Motor neuron (in vitro differentiated cells): ENCODE measurements at regions not wholly inside any gene's neighbourhood (a gene's known extent, or its start where the extent isn't known, plus 50 kb on each side); places are given as distances from the start of the nearest gene placed in this dataset.
"Not testable (repeated sequence)": the region's sequence is repeated elsewhere in the genome, so short reads cannot be mapped to it uniquely, and the experiment has no call there.

Experiments
- ATAC-seq, 8 experiments: fragments of 200-7000 bp; cut with Tn5 transposase; replicated peaks in 6 of 8; 2 replicates each; pipeline ENCODE4 v1.8.0; 2021; ENCODE audit warnings: mild to moderate bottlenecking in 8 of 8, moderate library complexity in 8 of 8
- H3K27ac ChIP-seq, 2 donors: fragments of 250-450 bp; sonication (Bioruptor Pico); 2 replicates each; pipeline ENCODE4 v1.9.0; 2021; ENCODE audit warnings: antibody characterized with exemption in 2 of 2, mild to moderate bottlenecking in 2 of 2, moderate library complexity in 1 of 2
- H3K4me1 ChIP-seq, 2 donors: fragments of 250-450 bp; sonication (Bioruptor Pico); replicated peaks in 1 of 2; 2 replicates each; pipeline ENCODE4 v1.6.1; 2021; ENCODE audit warnings: antibody characterized with exemption in 2 of 2, mild to moderate bottlenecking in 2 of 2, moderate library complexity in 1 of 2
- H3K4me3 ChIP-seq, 5 donors: fragments of 250-450 bp; sonication (Bioruptor Pico); 2 replicates each; pipeline ENCODE4 v1.9.0; 2021; ENCODE audit warnings: antibody characterized with exemption in 5 of 5, mild to moderate bottlenecking in 5 of 5, moderate library complexity in 4 of 5
- whole genome bisulfite sequencing, 10 experiments: fragments of 450-650 bp; shearing (Covaris generic); methylation state at CpG; one replicate each; pipeline ENCODE4 v1.0.0; 2022; 5-methylcytosine and 5-hydroxymethylcytosine counted together
- in situ Hi-C, 9 experiments: fragments of 400-800 bp; cut with MboI; loops; one replicate each; pipeline ENCODE4 v1.15.0; 2021; ENCODE audit warnings: low sequenced_read_pairs in 9 of 9, low pct_unique_long_range_greater_than_20kb in 2 of 9; ENCODE audit not compliant: unreplicated experiment in 9 of 9

DNA sequence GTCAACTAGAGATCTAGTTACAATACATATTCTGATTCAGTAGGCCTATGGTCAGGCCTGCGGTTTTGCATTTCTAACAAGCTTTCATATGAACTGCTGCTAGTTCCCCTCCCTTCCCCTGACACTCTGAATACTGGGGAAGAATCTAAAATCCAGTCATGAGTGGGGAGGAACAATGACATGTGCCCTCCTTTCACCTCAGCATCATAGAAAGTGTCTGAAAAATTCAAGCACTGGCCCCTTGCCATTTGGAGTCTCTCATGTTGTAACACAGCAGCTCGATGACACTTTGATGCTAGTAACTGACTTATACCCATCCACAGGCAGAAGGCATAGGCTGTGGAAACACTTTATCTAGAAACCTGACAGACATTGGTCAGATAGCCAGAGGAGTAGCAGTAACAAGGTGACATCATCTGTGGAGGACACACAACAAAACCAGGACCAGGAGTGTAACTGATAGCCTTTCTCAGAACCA, 161.9 kb upstream of the RASSF8 start:
- peaks cover 12 to 26% of the 10 kb centered on the region in 2 donors for H3K4me1 ChIP-seq
- WGBS, 10 experiments = 0 to 62% (median 10%) methylated on average over 1 to 2 of the region's 2 CpGs; no CpG with 5 or more reads in 4 of the 10 experiments
- in situ Hi-C loops = no loop called here
- peak overlapping the region; percentile 15 to 44 for H3K27ac ChIP-seq
- peak; percentile 81 to 100 (median 93) for ATAC-seq
- H3K4me3 ChIP-seq = no peak overlapping the region

DNA sequence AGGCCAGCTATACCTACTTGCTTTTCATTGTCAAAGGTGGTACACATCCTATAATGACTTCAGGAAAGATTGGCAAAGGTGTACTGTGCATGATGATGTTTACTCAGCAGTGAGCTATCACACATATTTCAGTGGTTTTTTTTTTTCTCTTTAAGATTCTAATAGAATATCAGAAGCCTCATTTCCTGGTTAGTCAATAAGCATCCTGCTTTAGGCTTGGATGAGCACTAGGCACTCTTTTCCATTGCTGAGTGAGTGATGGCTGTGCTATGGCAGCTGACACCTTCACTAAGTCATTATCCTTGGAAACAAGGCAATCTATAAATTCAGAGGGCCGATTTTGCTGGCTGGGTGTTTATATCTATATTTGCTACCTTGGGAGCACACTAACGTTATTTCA, 161.1 kb upstream of the RASSF8 start:
- WGBS, 10 experiments = 40 to 100% (median 70%) methylated on average over 1 to 2 of the region's 2 CpGs; no CpG with 5 or more reads in 2 of the 10 experiments
- Histone ChIP-seq H3K4me3 (no peak overlapping the region), H3K4me1 (peaks cover 15 to 32% of the 10 kb centered on the region in 2 donors), H3K27ac (no peak overlapping the region)
- peak in 5 of 8 experiments; percentile 51 to 79 (median 67) for ATAC-seq
- in situ Hi-C loops = no loop called here

DNA sequence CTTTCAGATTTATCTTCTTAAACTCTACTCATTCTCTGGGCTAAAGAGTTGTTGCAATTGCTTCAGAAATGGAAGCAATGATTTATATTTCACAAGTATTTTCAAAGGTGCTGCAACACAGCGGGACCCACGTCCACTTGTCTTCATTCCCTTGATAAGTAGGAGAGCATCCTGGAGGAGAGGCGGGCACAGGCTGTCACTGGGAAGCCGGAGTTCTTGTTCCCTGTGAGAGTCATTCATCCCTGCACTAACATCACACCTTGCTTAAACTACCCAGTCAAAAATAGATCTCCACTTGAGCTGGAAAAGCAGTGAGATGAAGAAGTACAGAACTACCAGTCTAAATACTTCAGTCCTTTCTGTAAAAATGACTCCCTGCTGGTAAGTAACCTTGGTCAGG, 160.5 kb upstream of the RASSF8 start:
- no peak overlapping the region for H3K27ac ChIP-seq
- WGBS, 10 experiments = 60 to 100% (median 85%) methylated on average over 1 to 4 of the region's 4 CpGs; no CpG with 5 or more reads in 4 of the 10 experiments
- ATAC-seq = peak in 1 of 8 experiments; percentile 21
- in situ Hi-C loops = no loop called here
- peaks cover 15 to 32% of the 10 kb centered on the region in 2 donors for H3K4me1 ChIP-seq
- H3K4me3 ChIP-seq = no peak overlapping the region

DNA sequence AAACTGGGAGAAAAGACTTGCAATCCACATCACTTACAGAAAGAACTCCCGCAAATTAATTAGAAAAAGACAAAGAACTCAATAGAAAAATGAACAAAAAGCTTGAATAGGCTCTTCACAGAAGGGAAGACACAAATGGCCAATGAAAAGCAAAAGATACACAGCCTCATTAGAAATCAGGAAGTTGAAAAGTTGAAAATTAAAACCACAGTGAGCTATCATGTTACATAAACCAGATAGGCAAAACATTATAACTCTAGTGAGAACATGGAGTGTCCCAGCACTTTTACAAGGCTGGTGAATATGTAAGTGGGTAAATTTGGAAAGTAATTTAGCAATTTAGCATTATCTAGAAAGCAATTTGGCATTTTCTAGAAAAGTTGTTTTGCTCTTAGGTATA, 158.4 kb upstream of the RASSF8 start:
- no peak overlapping the region for H3K27ac ChIP-seq
- H3K4me1 ChIP-seq = peaks cover 15 to 32% of the 10 kb centered on the region in 2 donors
- in situ Hi-C loops = no loop called here
- WGBS, 10 experiments = 83 to 100% (median 100%) methylated on average over 1 of the region's 1 CpG; no CpG with 5 or more reads in 2 of the 10 experiments
- H3K4me3 ChIP-seq = no peak overlapping the region
- ATAC-seq = no peak

DNA sequence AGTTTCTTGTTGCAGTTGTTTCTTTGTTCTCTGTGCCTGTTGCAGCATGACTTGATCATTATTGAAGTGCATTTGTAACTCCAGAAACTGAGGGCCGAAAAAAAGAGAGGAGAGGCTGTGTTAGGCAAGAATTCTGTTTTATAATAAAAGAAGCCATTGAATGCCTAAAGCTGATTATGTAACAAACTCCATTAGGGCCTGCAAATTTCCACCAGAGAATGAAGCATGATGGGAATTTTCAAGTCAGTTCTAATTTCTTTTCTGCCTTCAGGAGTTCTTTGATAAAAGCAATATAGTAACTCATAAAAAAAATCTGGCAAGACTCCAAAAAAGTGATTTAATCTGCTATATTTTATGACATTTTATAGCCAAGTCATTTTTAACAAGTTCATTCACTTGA, 156.7 kb upstream of the RASSF8 start:
- Histone ChIP-seq H3K27ac (no peak overlapping the region), H3K4me3 (no peak overlapping the region), H3K4me1 (peaks cover 9 to 20% of the 10 kb centered on the region in 2 donors)
- 0 to 71% (median 29%) methylated on average over 1 of the region's 1 CpG; no CpG with 5 or more reads in 1 of the 10 experiments for WGBS, 10 experiments
- in situ Hi-C loops = no loop called here
- ATAC-seq = no peak

DNA sequence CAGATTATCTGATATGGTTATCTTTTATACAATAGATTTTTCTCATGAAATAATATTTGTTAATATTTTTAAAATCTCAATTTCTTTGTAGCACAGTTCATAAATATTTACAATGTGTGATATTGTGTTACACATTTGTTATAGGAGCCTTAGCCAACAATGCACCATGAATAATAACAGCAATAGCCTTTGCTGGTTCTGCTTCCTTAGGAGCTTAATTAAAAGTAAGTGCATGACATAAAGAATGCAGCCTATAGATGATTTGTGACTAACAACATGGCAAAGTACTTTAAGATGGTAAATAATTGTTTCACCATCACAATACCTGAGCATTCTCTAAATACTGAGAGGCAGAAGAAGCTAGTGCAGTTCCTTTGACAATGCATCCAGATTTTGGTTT, 156.3 kb upstream of the RASSF8 start:
- ATAC-seq = no peak
- no peak overlapping the region for H3K4me3 ChIP-seq
- no peak overlapping the region for H3K27ac ChIP-seq
- peaks cover 7 to 16% of the 10 kb centered on the region in 2 donors for H3K4me1 ChIP-seq
- in situ Hi-C loops = no loop called here

DNA sequence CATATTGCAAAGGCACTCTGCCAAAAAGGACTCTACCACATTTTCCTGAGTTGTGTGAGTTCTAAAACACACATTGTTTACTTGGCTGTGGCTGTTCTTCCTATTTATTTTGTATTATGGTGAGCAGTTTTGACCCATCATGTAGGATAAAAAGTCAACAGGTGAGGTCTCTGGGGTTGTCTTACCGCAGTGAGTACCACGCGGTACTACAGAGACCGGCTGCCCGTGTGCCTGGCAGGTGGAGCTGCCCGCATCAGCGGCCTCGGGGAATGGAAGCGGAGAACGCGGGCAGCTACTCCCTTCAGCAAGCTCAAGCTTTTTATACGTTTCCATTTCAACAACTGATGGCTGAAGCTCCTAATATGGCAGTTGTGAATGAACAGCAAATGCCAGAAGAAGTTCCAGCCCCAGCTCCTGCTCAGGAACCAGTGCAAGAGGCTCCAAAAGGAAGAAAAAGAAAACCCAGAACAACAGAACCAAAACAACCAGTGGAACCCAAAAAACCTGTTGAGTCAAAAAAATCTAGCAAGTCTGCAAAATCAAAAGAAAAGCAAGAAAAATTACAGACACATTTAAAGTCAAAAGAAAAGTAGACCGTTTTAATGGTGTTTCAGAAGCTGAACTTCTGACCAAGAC, 155.3 kb upstream of the RASSF8 start:
- H3K27ac ChIP-seq, in situ Hi-C loops, ATAC-seq, H3K4me1 ChIP-seq, H3K4me3 ChIP-seq: not testable (repeated sequence)
- 55 to 100% (median 97%) methylated on average over 1 to 13 of the region's 13 CpGs; no CpG with 5 or more reads in 1 of the 10 experiments for WGBS, 10 experiments

DNA sequence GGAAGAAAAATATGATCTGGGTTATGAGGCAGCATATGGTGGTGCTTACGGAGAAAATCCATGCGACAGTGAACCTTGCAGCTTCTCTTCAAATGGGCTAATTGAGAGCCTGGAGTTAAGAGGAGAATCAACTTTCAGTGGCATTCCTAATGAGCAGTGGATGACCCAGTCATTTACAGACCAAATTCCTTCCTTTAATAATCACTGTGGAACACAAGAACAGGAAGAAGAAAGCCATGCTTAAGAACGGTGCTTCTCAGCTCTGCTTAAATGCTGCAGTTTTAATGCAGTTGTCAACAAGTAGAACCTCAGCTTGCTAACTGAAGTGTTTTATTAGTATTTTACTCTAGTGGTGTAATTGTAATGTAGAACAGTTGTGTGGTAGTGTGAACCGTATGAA, 154.2 kb upstream of the RASSF8 start:
- H3K4me3 ChIP-seq, in situ Hi-C loops, H3K4me1 ChIP-seq, H3K27ac ChIP-seq: not testable (repeated sequence)
- WGBS, 10 experiments = 55 to 80% (median 65%) methylated on average over 1 to 4 of the region's 4 CpGs; no CpG with 5 or more reads in 4 of the 10 experiments
- ATAC-seq = peak in 1 of 8 experiments; percentile 22

DNA sequence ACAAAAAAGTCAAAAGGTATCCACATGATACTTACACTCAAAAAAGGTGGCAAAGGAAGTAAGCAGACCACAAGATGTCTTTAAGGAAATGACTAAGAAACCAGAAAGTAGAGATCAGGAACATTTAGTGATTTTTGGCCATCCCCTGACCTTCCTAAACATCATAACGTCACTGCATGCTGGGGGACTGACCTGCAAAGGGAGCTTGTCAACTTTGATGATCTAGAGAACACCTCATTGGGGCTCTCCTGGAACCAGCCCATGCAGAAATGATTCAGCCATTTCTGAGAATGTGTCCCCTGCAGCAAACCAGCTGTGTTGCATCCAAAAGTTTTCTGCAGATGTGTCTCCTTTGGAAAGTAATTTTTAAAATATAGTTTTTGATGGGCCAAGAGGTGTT, 152.2 kb upstream of the RASSF8 start:
- 0 to 75% (median 20%) methylated on average over 1 of the region's 1 CpG; no CpG with 5 or more reads in 5 of the 10 experiments for WGBS, 10 experiments
- H3K27ac ChIP-seq = no peak overlapping the region
- H3K4me3 ChIP-seq = no peak overlapping the region
- in situ Hi-C loops = no loop called here
- ATAC-seq = no peak
- peaks cover 5 to 7% of the 10 kb centered on the region in 2 donors for H3K4me1 ChIP-seq

DNA sequence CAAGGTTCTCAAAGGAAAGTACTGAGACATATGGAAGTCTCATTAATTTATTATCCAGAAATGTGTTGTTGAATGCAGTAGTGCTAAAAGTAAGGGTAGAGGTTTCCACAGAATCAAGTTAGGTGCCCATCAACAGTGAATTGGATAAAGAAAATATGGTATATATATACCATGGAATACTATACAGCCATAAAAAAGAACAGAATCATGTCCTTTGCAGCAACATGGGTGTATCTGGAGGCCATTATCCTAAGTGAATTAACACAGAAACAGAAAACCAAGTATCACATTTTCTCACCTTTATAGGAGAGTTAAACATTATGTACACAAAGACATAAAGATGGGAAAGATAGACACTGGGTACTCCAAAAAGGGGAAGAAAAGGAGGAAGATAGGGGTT, 149.9 kb upstream of the RASSF8 start:
- Histone ChIP-seq H3K27ac (no peak overlapping the region), H3K4me1 (peaks cover 3% of the 10 kb centered on the region in 2 donors), H3K4me3 (no peak overlapping the region)
- in situ Hi-C loops = no loop called here
- ATAC-seq = no peak

DNA sequence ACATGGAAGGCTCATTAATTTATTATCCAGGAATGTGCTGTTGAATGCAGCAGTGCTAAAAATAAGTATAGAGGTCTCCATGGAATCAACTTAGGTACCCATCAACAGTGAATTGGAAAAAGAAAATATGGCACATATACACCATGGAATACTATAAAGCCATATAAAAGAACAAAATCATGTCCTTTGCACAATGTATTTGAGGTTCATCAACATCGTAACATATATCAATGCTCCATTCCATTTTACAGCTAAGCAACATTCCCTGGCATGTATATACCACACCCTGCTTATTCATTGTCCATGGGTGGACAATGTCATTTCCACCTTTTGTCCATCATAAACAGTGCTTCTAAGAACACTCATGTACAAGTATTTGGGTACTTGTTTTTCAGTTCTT, 147.8 kb upstream of the RASSF8 start:
- 58 to 100% (median 100%) methylated on average over 1 of the region's 1 CpG; no CpG with 5 or more reads in 3 of the 10 experiments for WGBS, 10 experiments
- no peak for ATAC-seq
- Histone ChIP-seq H3K4me1 (peaks cover 3% of the 10 kb centered on the region in 2 donors), H3K4me3 (no peak overlapping the region), H3K27ac (no peak overlapping the region)
- in situ Hi-C loops = no loop called here

DNA sequence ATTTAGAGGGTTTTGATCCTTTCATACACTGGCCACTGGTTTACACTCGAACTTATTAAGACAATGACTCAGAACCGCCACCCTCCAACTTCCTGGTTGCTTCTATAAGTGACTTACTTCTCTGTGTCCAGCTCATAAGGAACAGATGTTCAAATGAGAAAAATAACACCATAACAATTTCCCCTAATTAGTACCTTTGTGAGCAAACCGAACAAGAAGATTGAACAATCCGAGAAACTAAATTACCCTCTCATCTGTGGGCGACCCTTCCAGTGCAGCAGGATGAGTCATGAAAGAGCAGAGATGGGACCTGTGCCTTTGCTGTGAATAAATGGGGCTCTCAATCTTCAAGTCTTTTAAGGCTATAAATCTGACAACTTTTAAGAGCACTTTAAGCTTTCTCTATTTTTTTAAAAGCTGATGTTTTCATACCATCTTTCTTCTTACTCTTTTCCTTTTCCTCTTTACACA, 146.8 kb upstream of the RASSF8 start:
- Histone ChIP-seq H3K4me3 (no peak overlapping the region), H3K27ac (no peak overlapping the region), H3K4me1 (peaks cover 3% of the 10 kb centered on the region in 2 donors)
- in situ Hi-C loops = no loop called here
- 25 to 69% (median 42%) methylated on average over 2 to 5 of the region's 5 CpGs; no CpG with 5 or more reads in 1 of the 10 experiments for WGBS, 10 experiments
- peak in 7 of 8 experiments; percentile 46 to 99 (median 91) for ATAC-seq

DNA sequence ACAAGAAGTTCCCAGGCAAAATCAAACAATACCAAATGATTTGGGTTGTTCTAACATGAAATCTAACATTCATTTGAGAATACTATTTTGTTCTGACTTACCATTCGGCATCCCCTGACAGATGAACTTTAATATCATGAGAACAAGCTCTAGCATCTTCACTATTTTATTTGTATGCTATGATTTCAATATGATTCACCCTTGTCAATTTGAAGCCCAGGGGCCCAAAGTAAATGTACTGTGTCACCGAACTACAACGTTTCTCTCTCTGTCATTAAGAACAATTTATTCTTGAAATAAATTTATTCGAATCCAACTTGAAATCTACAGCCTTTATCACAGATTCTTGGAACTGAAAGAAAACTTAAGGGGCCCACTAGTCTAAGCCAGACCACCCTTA, 146.2 kb upstream of the RASSF8 start:
- 50 to 93% (median 83%) methylated on average over 1 to 4 of the region's 4 CpGs for WGBS, 10 experiments
- Histone ChIP-seq H3K4me3 (no peak overlapping the region), H3K4me1 (peaks cover 3% of the 10 kb centered on the region in 2 donors), H3K27ac (no peak overlapping the region)
- in situ Hi-C loops = no loop called here
- no peak for ATAC-seq

DNA sequence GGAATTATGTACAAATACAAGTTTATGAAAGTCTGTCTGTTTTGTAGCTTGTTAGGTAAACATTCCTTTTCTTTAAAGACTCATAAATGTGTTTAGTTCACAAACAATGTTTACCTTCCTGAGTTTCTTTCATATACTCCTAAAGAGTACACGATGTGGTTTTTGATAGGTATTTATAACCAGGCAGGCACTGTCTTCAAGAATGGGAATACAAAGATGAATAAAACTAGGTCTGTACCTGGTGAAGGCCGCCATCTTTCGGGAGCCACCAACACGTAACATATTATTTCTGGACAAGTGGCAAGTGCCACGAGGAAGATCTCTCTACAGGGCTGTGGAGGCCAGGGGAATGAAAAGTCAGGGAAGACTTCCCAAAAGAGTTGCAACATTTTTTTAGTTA, 144.6 kb upstream of the RASSF8 start:
- in situ Hi-C loops = no loop called here
- no peak for ATAC-seq
- WGBS, 10 experiments = 78 to 100% (median 90%) methylated on average over 2 to 5 of the region's 5 CpGs; no CpG with 5 or more reads in 1 of the 10 experiments

More for the DNA sequence above, 144.6 kb upstream of the RASSF8 start:
- Histone ChIP-seq H3K4me3 (no peak overlapping the region), H3K4me1 (peaks cover 3% of the 10 kb centered on the region in 2 donors), H3K27ac (no peak overlapping the region)
